ENCODE measurements at regions not wholly inside any gene's neighbourhood (a gene's known extent, or its start where the extent isn't known, plus 50 kb on each side); places are given as distances from the start of the nearest gene placed in this dataset.

DNA sequence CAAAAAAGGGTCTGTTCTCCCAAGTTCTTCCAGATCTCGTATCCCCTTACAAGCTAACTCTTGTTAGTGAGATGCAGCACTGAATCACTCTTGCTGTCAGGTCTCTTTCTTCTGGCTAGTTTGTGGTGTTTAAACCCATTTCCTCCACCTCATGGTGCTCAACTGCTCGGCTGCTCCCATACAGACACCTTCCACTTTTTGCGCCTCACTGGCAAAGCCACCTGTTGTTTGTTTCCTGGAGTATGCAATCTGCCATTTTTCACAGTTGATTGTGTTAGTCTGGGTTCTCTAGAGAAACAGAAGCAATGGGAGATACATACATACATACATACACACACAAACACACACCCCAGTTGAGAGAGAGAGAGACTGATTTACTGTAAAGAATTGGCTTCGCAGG lies 124.4 kb upstream of the SP8 start:
- TF ChIP-seq, protein P1, sequence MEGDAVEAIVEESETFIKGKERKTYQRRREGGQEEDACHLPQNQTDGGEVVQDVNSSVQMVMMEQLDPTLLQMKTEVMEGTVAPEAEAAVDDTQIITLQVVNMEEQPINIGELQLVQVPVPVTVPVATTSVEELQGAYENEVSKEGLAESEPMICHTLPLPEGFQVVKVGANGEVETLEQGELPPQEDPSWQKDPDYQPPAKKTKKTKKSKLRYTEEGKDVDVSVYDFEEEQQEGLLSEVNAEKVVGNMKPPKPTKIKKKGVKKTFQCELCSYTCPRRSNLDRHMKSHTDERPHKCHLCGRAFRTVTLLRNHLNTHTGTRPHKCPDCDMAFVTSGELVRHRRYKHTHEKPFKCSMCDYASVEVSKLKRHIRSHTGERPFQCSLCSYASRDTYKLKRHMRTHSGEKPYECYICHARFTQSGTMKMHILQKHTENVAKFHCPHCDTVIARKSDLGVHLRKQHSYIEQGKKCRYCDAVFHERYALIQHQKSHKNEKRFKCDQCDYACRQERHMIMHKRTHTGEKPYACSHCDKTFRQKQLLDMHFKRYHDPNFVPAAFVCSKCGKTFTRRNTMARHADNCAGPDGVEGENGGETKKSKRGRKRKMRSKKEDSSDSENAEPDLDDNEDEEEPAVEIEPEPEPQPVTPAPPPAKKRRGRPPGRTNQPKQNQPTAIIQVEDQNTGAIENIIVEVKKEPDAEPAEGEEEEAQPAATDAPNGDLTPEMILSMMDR (conservative IDR thresholded peaks at IDR 0.05; ENCODE audit: low read depth, low read length): no peak
- no peak for TF ChIP-seq POLR2A (IDR thresholded peaks at IDR 0.05; ENCODE audit: low read depth, low read length)
- no peak for TF ChIP-seq SMC3 (IDR thresholded peaks at IDR 0.05; ENCODE audit: low read depth, low read length)
- no peak for TF ChIP-seq CEBPB (IDR thresholded peaks at IDR 0.05; ENCODE audit: low read depth, low read length)
- TF ChIP-seq RFX5 (IDR thresholded peaks at IDR 0.05; ENCODE audit: low read depth, low read length): no peak
- no peak for TF ChIP-seq USF2 (IDR thresholded peaks at IDR 0.05; ENCODE audit: low read depth, low read length)
- TF ChIP-seq MXI1 (IDR thresholded peaks at IDR 0.05; ENCODE audit: borderline replicate concordance, low read depth, low read length): no peak
- TF ChIP-seq ELK1 (IDR thresholded peaks at IDR 0.05; ENCODE audit: borderline replicate concordance, low read depth, low read length): no peak
